Fibroblast of lung (primary cell): ENCODE measurements at regions not wholly inside any gene's neighbourhood (a gene's known extent, or its start where the extent isn't known, plus 50 kb on each side); places are given as distances from the start of the nearest gene placed in this dataset.
"Not testable (repeated sequence)": the region's sequence is repeated elsewhere in the genome, so short reads cannot be mapped to it uniquely, and the experiment has no call there.

Experiments used
- DNase-seq, 2 donors: peaks; one replicate each; pipeline versions ENCODE4 v3.0.0 to v3.0.0-alpha.2; 2010; ENCODE audit warnings: low read depth in 2 of 2
- H2AFZ ChIP-seq: 2 replicates; pipeline ENCODE4 v1.5.1; 2012; ENCODE audit warnings: low read length, control low read depth, inconsistent platforms
- H3K27ac ChIP-seq: 2 replicates; pipeline ENCODE4 v1.5.1; 2011; ENCODE audit warnings: low read length, control low read depth; ENCODE audit not compliant: insufficient read depth
- H3K27me3 ChIP-seq: 2 replicates; pipeline ENCODE4 v1.5.1; 2011; ENCODE audit warnings: mild to moderate bottlenecking, low read length; ENCODE audit not compliant: control insufficient read depth, insufficient read depth
- H3K36me3 ChIP-seq: 2 replicates; pipeline ENCODE4 v1.5.1; 2011; ENCODE audit warnings: low read length; ENCODE audit not compliant: control insufficient read depth, insufficient read depth
- H3K4me1 ChIP-seq: 2 replicates; pipeline ENCODE4 v1.5.1; 2011; ENCODE audit warnings: low read length; ENCODE audit not compliant: control insufficient read depth, insufficient read depth; ENCODE audit errors: extremely low read depth
- H3K4me2 ChIP-seq: 2 replicates; pipeline ENCODE4 v1.5.1; 2011; ENCODE audit warnings: low read length, control low read depth; ENCODE audit not compliant: insufficient read depth; ENCODE audit errors: extremely low read depth
- H3K4me3 ChIP-seq, 4 experiments: fragments of 200-600 bp in 1 of 4; sonication (generic) in 1 of 4; replicated peaks in 1 of 4; 2 replicates each; pipeline ENCODE4 v1.5.1; 2011 to 2016; ENCODE audit warnings: low read length in 4 of 4, low read depth in 3 of 4, mild to moderate bottlenecking in 3 of 4, control low read depth in 2 of 4, inconsistent platforms in 1 of 4, mixed read lengths in 1 of 4; ENCODE audit not compliant: insufficient read depth in 1 of 4; ENCODE audit errors: control extremely low read depth in 1 of 4
- H3K79me2 ChIP-seq: 2 replicates; pipeline ENCODE4 v1.5.1; 2012; ENCODE audit warnings: mild to moderate bottlenecking, low read length, inconsistent platforms; ENCODE audit not compliant: control insufficient read depth, insufficient read depth
- H3K9ac ChIP-seq: 2 replicates; pipeline ENCODE4 v1.5.1; 2011; ENCODE audit warnings: mild to moderate bottlenecking, low read length, control low read depth; ENCODE audit not compliant: insufficient read depth
- H3K9me3 ChIP-seq: 2 replicates; pipeline ENCODE4 v1.5.1; 2012; ENCODE audit warnings: low read depth, low read length; ENCODE audit not compliant: control insufficient read depth, insufficient read depth
- H4K20me1 ChIP-seq: 2 replicates; pipeline ENCODE4 v1.5.1; 2011; ENCODE audit warnings: low read length; ENCODE audit not compliant: control insufficient read depth, insufficient read depth; ENCODE audit errors: extremely low read depth
- EZH2 ChIP-seq: IDR thresholded peaks from 2 replicates; pipeline ENCODE4 v1.5.1; 2012; ENCODE audit warnings: low read length, control low read depth, mild to moderate bottlenecking; ENCODE audit errors: missing control alignments
- TF ChIP-seq, protein P1 (sequence below), 2 donors: IDR thresholded peaks in 1 of 2; conservative IDR thresholded peaks in 1 of 2; 1 replicate in 1 of 2; 2 replicates in 1 of 2; pipeline ENCODE4 v1.5.1; 2011 to 2012; ENCODE audit warnings: low read length in 2 of 2, control low read depth in 1 of 2, inconsistent platforms in 1 of 2, low read depth in 1 of 2, mild to moderate bottlenecking in 1 of 2

DNA sequence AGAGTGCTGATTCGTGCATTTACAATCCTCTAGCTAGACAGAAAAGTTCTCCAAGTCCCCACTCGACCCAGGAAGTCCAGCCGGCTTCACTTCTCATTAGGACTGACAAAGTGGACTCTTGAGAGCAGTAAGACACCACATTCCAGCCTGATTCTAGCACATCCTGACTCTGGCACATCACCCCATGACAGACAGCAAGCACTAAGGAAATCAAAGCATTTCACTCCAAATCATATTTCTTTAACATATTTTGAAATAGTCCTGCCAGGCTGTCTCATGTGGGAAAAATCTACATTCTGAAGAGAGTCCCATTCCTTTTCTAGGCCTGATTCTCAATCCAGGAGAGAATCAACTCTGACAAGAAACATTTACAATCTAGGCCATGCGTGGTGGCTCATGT, 478.5 kb upstream of the AMELY start:
- no peaks in the 10 kb centered on the region for H3K36me3 ChIP-seq
- no peak overlapping the region for H3K9ac ChIP-seq
- H3K27ac ChIP-seq: no peak overlapping the region
- no peak overlapping the region for H2AFZ ChIP-seq
- H3K79me2 ChIP-seq: no peaks in the 10 kb centered on the region
- H3K27me3 ChIP-seq: no peaks in the 10 kb centered on the region
- no peak for DNase-seq
- H3K4me2 ChIP-seq: no peak overlapping the region
- no peaks in the 10 kb centered on the region for H4K20me1 ChIP-seq
- H3K9me3 ChIP-seq: no peaks in the 10 kb centered on the region
- no peak for TF ChIP-seq EZH2
- TF ChIP-seq, protein P1, sequence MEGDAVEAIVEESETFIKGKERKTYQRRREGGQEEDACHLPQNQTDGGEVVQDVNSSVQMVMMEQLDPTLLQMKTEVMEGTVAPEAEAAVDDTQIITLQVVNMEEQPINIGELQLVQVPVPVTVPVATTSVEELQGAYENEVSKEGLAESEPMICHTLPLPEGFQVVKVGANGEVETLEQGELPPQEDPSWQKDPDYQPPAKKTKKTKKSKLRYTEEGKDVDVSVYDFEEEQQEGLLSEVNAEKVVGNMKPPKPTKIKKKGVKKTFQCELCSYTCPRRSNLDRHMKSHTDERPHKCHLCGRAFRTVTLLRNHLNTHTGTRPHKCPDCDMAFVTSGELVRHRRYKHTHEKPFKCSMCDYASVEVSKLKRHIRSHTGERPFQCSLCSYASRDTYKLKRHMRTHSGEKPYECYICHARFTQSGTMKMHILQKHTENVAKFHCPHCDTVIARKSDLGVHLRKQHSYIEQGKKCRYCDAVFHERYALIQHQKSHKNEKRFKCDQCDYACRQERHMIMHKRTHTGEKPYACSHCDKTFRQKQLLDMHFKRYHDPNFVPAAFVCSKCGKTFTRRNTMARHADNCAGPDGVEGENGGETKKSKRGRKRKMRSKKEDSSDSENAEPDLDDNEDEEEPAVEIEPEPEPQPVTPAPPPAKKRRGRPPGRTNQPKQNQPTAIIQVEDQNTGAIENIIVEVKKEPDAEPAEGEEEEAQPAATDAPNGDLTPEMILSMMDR (conservative IDR thresholded peaks at IDR 0.05 in 1 of 2, IDR thresholded peaks at IDR 0.05 in 1 of 2; ENCODE audit: low read depth in 1 of 2, low read length in 2 of 2): no peak
- no peaks in the 10 kb centered on the region for H3K4me1 ChIP-seq
- no peak overlapping the region for H3K4me3 ChIP-seq

DNA sequence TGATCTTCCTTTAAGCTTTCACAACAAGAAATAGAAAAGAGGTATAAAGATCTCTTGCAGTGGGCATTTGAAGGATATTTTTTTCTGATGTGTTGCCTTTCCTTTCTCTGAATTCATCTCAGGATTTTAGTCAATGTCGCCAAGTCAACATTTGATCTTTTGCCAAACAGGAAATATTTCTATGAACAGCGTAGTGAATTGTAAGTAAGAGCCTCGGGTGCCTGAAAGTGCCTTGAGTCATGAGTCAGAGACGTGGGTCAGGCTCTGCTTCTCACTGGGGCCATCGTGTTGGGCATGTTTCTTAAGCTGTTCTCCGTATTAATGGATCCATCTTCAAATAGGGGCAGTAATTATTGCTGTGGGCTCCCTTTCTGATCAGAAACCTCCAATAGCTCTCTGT, 471.4 kb upstream of the AMELY start:
- H3K9ac ChIP-seq: no peak overlapping the region
- H3K4me3 ChIP-seq: no peak overlapping the region
- no peaks in the 10 kb centered on the region for H3K79me2 ChIP-seq
- H3K4me1 ChIP-seq: no peaks in the 10 kb centered on the region
- no peaks in the 10 kb centered on the region for H3K36me3 ChIP-seq
- H2AFZ ChIP-seq: no peak overlapping the region
- H3K27ac ChIP-seq: no peak overlapping the region
- H3K4me2 ChIP-seq: no peak overlapping the region
- no peaks in the 10 kb centered on the region for H3K9me3 ChIP-seq
- no peaks in the 10 kb centered on the region for H3K27me3 ChIP-seq
- DNase-seq: peak in 1 of 2 donors; percentile 67
- TF ChIP-seq, protein P1 (conservative IDR thresholded peaks at IDR 0.05 in 1 of 2, IDR thresholded peaks at IDR 0.05 in 1 of 2; ENCODE audit: low read depth in 1 of 2, low read length in 2 of 2): no peak
- TF ChIP-seq EZH2: no peak
- no peaks in the 10 kb centered on the region for H4K20me1 ChIP-seq

DNA sequence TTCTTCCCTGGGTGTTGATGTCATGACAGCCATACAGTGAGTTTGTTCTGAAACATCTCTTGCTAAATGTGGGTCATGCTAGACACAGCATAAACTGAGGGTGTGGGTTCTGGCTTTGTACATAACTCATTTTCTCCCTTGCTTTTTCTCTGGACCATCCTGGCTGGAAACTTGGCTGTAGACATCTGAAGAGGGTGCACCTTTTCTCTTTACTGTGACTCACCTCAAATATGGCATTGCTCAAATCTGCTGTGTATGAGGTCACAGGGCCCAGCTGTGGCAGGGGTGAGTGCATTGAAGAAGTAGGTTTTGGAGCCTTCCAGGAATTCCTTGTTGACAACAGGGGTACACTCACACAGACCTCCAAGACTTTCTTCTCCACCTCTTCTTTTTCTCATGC, 465.5 kb upstream of the AMELY start:
- H3K36me3 ChIP-seq: no peaks in the 10 kb centered on the region
- no peak overlapping the region for H3K4me2 ChIP-seq
- H4K20me1 ChIP-seq: no peaks in the 10 kb centered on the region
- TF ChIP-seq EZH2: no peak
- H3K27ac ChIP-seq: no peak overlapping the region
- H3K9ac ChIP-seq: no peak overlapping the region
- H3K4me3 ChIP-seq: no peak overlapping the region
- H3K4me1 ChIP-seq: no peaks in the 10 kb centered on the region
- H3K79me2 ChIP-seq: no peaks in the 10 kb centered on the region
- H2AFZ ChIP-seq: no peak overlapping the region
- peak in 1 of 2 donors; percentile 3 for DNase-seq
- H3K27me3 ChIP-seq: no peaks in the 10 kb centered on the region
- no peaks in the 10 kb centered on the region for H3K9me3 ChIP-seq

DNA sequence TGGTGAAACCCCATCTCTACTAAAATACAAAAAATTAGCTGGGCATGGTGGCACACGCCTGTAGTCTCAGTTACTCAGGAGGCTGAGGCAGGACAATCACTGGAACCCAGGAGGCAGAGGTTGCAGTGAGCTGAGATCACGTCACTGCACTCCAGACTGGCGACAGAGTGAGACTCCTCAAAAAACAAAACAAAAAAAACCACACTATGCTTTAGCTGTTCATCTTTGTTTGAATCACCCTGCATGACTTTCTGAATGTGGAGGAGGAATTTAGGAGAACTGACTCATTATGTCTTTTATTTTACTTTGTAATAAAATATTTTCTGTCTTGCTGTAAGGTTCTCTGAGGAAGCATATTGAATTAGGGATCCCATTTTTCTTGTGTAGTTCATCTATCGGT, 462.9 kb upstream of the AMELY start:
- not testable (repeated sequence) for H3K27ac ChIP-seq

DNA sequence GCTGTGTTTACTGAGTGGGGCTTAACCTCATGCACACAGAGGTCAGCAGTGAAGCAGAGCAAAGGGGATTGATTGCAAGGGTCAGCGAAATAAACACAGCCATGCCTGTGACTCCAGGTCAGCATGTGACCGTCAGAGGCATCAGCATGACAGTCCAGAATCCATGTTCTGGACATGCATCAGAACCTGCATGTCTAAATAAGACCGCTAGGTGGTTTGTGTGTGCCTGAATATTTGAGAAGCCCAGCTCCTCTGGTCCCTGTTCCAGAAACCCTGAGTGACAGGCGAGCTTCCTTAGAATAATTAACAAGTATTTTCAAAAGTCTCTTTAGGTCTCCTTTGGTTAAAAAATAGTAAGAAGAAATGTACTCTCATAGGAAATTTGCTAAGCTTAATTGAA, 460.4 kb upstream of the AMELY start:
- not testable (repeated sequence) for H3K4me3 ChIP-seq, H3K27ac ChIP-seq, H3K9me3 ChIP-seq, H3K4me2 ChIP-seq, H3K9ac ChIP-seq, DNase-seq, H3K36me3 ChIP-seq, H3K79me2 ChIP-seq, H4K20me1 ChIP-seq, H3K4me1 ChIP-seq, H2AFZ ChIP-seq, H3K27me3 ChIP-seq

More for the DNA sequence above, 462.9 kb upstream of the AMELY start:
- not testable (repeated sequence) for H2AFZ ChIP-seq, DNase-seq, H3K36me3 ChIP-seq, H4K20me1 ChIP-seq, H3K4me2 ChIP-seq, H3K4me3 ChIP-seq, H3K9ac ChIP-seq, H3K4me1 ChIP-seq, H3K9me3 ChIP-seq, H3K79me2 ChIP-seq, H3K27me3 ChIP-seq
